ENCODE measurements at regions not wholly inside any gene's neighbourhood (a gene's known extent, or its start where the extent isn't known, plus 50 kb on each side); places are given as distances from the start of the nearest gene placed in this dataset.

DNA sequence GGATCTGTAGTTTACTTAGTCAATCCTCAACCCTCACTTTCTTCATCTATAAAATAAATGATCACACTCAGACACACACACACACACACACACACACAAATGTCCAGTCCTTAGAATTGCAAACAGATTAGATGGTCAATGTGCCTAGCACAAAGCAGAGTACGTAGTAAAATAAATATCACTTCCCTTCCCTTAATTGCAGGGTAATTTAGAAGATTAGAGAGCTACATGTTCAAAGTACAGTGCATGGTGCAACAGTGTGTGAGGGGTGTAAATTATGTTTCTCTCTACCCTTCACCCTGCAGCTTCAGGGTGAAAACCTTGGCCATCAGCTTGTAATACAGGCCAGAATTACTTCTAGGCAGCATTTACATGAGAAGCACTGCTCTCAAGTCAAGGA is 187.0 kb upstream of the GHITM start:
- no peak for DNase-seq

DNA sequence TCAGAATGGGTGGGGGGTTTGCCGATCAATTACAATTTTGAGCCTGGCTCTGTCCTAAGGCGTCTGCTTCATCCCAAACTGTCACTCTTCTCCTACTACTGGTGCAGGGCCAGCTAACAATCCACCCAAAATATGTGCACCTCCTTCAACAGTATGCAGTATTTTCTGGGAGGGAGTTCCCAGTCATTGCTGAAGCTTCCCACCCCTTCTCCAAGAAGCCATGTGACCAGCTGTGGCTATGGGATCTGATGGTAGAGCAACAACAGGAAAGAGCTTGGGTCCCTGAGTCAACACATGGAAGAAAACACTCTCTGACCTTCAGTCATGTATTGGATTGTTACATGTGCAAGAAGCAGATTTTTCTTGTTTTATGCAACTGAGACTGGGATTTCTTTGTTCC is 185.7 kb upstream of the GHITM start:
- DNase-seq = no peak

DNA sequence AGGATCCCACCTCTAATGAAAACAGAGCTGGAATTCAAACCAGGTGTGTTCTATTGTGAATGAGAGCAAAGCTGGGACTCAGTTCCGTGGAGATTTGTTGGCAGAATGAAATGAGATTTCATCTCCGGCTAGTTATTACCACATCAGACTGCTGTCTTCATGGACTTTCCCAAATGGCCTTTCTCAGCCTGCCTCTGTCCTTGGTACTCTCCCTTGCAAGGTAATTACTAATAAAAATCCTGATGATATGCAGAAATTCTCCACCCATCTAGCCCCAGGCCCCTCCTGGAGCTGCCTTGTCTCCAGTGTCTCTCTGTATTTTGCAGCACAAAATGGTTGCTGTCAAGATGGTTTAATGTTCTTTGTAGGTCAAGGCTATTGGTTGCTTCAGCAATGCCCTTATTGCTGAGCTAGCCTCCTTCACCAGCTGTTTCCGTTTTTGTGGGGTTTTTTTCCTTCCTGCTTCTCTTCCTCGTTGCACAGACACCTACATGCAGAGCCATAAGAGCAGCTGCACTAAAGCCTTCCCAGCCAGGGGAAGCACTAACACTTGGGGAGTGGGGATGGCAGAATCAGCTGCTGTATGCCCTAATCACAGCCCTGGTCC is 185.0 kb upstream of the GHITM start:
- DNase-seq = no peak

DNA sequence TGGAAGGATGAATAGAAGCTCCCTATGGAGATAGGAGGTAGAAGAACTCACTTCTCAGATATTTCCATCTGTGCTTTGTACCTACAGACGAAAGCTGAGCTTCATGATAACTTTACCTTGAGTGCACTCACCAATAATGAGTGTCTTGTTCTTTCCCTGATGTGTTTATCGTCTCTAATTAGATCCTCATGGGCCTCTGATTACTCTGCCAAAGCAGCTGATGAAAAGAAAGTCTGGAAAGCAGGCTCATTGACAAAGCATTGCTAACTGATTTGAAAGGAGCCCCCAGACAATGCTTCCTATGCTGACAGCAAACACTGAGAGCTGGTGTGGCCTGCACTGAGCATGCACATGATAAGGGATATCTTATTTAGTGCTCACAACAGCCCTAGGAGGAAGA is 183.9 kb upstream of the GHITM start:
- no peak for DNase-seq

DNA sequence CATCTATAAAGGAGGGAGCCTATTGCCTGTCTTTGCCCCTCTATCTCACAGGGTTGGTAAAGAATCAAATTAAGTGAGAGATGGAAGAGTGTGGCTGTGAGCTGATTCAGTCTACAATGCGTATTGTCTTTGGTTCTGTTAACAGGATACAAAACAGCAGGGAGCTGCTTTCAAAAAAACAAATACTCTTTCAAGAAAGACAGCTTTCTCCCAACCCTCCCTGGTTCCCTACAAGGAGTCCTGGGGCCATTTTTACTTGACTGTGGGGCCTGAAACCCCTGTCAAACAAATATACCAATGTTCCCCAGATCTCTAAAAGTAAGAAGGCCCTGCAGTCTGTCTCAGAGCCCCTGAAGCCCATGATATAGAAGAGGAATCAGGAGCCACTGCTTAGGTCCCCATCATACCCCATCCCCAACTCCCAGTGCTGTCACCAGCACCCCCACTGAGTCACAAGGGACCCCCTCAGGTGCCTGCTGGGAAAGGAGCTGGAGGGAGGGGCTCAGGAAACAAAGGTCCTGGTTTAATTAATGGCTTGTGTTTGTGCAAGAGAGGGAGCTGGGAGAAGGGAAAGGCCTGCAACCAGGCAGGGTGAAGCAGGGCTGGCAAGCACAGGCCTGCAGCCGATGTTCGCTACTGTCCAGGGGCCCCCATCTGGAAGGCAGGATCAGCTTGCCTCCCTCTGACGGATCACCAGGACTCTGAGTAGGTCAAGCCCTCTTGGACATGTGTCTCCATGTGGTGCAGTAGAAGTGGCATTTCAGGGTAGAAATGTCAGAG is 182.0 kb upstream of the GHITM start:
- no peak for DNase-seq

DNA sequence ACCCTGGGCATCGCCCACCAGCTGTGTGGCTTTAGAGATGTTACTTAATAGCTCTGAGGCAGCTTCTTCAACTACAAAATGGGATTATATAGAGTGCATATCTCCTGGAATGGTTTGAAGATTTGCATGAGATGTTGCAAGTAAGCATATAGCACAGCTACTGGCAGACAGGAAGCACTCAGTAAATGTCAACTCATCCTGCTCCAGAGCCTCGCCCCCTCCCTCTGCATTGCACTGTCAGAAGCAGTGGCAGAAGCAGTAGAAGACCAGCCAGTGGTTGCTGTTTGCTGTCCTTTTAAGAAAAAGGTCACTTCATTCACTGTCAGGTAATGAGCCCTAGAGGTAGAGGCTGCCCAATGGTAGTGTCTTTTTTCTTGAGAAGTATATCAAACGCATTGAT is 180.0 kb upstream of the GHITM start:
- no peak for DNase-seq

DNA sequence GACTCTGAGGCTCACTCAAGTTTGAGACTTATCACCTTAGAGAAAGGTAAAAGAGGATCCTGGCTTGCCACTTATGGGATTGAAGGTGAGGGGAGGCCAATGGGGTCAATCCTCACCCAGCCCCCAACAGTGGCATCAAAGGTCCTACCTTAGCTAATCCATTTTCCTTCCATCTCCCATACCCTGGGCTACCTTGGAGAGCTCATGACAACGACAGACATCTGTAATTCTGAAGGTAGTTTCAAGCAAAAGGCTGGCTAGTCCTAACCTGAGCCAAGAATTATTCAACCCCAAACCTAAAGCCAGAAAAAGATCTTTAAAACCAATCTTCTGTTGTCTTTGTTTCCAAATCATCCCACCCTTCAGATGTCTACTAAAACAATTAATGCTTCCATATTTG is 179.2 kb upstream of the GHITM start:
- DNase-seq = no peak

DNA sequence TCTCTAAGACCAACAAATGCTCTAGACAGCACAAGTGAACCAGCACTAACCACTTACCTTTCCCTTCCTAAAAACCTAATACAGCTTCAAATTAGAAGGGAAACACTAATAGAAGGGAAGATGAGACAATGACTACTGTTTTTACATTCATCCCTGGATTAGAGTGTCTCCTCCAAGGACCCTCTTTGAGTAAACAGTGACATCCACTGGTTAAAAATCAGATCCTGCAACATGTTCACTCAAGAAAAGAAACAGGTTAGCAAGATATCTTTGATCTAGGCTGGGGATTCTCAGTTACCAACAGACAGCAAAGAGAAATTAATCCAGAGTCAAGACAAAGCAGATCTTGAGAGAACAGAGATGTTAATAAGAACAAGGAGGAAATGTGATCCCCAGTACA is 177.7 kb upstream of the GHITM start:
- DNase-seq = no peak

DNA sequence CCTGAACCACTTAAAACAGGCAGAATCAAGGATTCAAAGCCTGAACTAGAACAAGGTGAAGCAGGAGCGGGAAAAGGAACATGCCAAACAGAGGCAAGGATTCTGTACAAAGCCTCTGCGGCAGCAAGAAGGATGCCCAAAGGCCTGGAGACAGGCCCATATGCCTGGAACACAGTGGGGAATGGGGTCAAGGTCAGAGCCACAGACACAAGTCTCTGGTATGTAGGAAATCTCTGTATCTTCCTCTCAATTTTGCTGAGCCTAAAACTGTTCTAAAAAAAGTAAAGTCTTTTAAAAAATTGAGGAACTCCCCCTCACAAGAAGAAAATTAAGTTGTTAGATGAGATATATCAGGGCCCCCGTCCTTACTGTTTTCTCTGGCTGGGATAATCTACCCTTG is 175.9 kb upstream of the GHITM start:
- DNase-seq = no peak

DNA sequence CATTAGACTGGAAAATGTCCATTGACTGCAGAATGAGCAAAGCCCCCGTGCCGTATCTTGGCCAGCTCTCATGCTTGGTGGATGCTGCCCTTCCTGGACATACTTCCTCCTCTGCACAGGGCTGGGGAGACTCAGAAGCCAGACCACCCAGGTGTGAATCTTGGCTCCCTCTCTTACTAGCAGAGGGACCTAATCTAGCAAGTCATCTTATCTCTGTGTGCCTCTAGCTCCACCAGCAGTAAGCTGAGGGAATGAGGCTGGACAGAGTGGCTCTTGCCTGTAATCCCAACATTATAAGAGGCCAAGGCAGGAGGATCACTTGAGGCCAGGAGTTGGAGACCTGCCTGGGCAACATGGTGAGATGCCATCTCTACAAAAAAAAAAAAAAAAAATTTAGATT is 173.8 kb upstream of the GHITM start:
- no peak for DNase-seq

DNA sequence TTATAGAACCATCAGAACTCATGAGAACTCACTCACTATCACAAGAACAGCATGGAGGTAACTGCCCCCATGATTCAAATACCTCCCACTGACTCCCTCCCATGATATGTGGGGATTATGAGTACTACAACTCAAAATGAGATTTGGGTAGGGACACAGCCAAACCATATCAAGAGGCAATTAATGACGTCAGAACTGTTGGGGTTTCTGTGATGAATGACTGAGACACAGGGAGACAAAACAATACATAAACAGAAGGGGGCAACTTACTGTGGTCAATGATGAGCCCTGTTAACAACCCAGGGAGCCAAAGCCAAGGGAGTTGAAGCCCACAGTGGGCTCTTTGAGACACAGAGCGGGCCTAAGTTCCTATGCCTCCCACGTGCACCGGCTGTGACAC is 171.3 kb upstream of the GHITM start:
- no peak for DNase-seq

DNA sequence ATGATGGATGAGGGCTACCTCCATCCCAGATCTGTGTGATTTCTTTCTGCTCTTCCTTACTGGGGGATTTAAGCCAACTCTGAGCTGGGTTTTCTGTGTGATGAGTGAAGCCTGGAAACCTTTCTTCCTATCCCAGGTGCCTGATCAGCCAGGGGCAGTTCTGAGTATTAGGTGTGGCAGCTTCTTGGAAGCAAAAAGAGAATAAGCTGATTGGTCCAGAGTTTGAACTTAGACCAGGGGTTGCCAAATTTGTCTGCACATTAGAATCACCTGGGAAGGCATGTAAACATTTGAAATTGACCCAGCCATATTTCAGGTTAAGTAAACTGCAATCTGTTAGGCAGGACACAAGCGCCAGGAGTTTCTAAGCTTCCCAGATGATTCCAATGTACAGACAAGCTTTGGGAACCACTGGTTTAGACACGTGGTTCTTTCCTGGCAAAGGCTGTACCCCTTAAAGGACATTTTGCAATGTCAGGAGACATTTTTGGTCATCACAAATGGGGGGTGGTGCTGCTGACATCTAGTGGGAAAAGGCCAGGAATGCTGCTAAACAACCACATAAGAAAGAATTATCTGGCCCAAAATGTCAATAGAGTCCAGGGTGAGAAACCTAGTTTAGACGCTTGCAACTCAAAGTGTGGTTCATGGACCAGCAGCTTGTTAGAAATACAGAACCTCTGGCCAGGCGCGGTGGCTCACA is 160.5 kb upstream of the GHITM start:
- DNase-seq = no peak

DNA sequence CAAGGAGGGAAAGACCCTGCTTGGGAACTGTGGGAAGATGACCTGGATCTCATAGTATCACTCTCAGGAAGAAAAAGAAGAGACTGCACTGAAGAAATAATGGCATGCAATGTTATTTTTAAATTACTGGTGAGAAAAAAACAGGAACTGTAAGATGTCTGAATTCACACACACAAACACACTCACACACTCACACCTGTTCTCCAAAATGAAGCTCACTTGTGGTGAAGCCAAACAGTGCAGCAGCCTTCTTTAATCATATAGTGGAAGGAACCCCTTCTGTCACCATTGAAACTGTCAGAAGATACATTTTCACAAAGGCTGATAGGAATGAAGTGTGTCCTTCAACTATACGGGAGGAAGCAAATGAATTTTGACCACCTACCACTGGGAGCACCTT is 156.5 kb upstream of the GHITM start:
- DNase-seq = no peak

DNA sequence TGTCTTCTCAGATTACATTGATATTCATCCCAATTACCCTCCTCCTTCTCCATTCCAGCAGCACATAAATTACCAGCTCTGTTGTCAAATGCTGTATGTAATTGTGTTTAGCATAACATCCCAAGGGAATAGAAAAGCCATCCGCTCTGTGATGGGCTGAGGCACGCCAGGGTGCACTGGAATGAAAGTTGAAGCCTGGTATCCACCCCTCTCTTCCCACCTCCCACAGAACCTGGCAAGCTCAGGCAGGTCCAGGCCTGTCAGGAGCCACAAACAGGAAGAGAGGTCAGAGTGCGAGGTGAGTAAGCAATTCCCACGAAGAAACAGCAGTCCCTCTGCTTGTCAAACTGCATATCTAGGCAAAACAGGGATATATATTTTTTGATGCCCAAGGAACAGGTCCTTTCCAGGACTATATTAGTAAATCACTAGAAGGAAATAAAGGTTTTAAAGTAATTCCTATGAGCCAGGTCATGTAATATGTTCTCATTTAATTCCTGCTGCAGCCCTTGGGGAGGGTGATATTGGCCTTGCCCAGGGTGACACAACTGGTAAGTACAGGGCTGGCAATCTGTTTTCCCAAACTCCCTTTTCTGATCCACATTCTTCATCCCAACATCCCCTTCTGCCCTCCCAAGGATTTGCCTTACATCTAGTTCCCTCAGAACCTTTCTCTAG is 155.6 kb upstream of the GHITM start:
- DNase-seq = no peak

DNA sequence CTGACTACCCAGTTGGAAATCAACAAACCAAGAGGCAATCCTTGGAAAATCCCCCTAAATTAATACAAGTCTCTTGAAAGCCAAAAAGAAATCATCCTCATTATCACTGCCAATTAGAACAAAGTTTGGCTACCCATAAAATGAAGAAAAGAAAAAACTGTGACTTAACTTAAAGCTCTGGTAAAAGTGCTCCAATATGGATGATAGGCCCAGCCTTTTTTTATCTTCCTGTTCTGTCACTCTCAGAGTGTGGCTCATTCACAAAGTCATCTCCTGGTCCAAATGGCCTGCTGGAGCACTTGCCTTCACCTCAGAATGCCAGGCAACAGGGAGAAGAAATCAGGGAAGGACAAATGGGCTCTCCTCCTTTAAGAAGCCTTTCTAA is 155.1 kb upstream of the GHITM start:
- DNase-seq = no peak

DNA sequence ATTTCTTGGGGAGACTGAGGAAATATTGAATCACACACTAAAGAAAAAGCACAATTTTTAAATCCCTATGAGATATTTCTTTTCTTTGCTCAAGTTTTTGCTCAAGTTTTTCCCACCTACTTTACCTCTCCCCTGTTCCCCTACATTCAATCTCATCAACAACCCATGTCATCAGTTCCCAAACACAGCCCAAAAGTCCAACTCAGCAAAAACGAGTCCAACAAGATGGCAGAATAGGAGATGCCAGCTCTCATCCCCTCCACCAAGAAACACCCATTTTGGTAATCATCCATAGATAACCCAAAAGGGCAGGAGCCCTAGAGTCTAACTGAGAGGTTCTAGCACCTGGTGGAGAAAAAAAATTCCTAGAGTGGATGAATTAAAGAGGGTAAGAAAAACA is 152.5 kb upstream of the GHITM start:
- no peak for DNase-seq

DNA sequence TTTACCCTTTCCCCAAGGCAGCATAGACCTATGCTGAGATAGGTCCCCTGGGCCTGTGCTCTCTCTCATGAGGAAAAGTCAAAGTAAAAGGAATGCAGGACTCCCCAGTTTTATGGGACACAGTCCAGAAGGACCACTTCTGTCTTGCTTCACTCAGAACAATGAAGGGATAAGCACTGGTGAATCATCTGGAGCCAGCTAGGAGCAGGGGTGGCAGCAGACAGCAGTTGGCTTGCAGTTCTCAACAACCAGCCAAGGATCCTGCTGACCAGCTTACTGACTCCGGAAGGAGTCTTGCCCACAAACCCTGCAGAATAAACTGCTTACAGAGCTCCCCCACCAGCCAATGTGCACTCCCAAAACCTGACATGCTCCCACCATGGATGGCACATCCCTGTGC is 152.1 kb upstream of the GHITM start:
- DNase-seq = no peak

DNA sequence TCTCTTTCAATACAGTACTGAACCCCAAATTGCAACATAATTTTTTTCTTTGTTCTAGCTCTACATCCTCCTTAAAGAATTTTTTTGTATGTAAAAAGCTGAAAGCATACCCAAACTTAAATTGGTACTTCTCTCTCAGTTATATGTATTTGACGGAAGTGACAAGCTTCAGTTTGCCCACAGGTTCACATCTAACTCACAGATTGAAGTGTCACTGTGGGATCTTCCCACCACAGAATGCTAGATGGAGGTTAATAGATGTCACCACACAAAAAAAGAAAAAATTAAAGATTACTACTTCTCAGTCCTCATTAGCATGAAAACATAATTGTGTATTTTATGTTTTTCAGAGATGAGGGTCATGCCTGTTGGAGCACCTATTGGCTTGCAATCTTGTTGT is 150.9 kb upstream of the GHITM start:
- DNase-seq = no peak

DNA sequence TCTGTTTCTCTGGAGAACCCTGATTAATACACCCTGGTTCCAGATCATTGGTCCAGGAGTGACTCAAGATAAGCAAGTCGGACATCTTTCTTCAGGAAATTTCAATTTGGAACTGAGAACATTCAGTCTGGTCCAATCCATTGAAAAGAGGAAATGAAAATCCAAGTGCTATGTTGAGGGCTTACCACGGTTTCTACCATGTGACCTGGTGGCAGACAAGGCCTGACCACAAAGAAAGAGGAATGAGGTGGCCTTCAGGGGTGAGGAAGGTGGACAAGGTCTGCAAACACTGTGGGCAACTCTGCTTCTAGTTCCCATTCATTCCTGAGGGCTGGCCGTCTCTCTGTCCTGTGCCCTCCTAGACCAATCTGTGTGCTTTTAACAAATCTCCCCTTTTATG is 149.2 kb upstream of the GHITM start:
- DNase-seq = no peak

DNA sequence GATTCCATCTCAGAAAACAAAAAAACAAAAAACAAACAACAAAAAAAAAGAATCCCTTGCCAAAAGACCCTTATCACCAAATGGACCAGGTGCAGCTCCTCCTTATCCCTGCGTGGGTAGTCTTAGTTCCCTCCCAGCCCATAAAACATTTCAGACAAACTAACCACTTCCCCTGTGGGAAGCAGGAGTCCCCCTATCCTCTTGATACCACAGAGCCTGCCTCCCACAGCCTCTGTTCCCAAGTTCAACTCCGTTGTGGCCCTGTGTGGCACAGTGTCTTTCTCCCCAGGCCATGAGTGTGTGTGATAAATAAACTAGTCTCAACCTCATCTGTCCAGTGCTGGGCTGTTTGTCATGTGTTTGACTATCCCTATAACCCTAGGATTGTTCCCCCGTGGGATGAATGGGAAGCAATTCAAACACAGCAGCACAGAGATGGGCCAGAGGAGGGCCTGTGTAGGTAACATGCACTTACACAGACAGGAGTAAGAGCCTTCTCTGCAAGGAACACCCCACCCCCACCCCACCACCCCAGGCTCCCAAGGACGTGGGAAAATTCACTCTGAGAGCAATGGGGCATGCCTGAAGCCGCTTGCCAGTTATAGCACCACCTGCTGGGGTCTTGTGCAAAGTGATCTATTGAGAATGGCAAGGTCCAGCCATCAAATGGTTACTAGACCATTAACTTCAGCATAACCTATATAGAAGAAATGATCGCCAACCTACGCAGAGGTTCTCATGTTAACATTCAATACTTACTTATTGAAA is 147.1 kb upstream of the GHITM start:
- DNase-seq = no peak

DNA sequence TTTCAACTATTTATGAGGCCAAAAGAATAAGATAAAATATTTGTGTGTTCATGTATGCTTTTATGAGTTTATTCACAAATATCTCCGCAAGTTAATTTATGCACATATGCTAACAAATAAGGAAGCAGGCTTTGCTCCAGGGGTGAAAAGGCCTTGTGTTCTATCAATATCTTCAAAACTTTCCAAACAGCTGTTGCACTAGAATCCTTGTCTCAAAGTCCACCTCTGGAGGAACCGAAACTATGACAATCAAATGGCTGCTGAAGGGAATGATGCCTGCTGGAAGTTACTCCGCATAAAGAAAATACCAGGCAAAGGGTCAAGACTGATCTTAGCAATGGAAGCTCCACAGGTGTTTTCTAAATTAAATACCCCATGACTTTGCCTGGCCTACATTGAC is 145.0 kb upstream of the GHITM start:
- DNase-seq = no peak

DNA sequence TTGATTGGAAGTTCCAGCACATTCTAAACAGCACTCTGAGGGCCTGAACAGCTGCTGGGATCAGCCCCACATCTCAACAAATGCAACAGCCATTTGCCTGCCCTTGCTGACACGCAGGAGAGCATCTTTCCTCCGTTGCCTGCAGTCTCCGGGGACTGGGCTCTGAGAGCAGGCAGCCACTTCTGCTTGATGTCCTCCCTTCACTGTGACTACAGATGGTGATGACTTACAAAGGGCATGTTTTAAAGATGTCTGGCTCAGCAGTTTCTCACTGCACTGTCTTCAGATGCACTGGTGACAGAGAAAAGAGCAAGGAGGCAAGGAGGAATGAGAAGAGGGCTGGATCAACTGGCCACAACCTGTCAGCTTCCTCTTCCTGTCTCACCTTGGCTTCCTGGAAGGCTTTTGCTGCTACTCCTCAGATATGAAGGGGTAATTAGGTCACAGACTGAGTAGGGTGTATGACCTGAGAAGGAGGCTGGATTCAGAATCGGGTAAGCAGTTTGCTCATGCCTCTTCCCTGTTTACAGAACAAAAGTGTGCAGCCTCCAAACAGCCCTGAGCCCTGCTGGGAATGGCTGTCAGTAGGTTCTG is 143.5 kb upstream of the GHITM start:
- no peak for DNase-seq

DNA sequence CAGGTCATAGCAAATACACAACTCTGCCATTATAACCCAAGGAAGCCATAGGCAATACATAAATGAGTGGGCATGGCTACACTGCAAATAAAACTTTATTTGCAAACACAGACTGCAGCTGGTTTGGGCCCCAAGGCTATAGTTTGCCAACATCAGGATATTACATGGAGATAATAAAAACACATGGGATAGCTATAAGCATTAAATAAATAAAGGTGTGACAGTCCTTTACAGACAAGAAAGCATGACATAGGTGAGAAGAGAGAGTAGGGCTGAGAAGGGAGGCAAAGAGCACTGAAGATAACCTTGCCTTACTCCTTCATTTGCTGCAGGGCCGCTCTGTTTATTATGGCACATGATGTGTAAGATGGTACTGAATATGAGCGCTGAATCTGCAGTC is 135.1 kb upstream of the GHITM start:
- no peak for DNase-seq
